IMR-90 (cell line): ENCODE measurements at regions not wholly inside any gene's neighbourhood (a gene's known extent, or its start where the extent isn't known, plus 50 kb on each side); places are given as distances from the start of the nearest gene placed in this dataset.

ENCODE experiments used
- ATAC-seq: fragments of 200-7000 bp; cut with Tn5 transposase; 2 replicates; pipeline ENCODE4 v1.9.1; 2020; ENCODE audit warnings: low read depth, mild to moderate bottlenecking, moderate library complexity
- BruUV-seq: library from RNA; stranded (reverse); fragments of 400-500 nt; replicated peaks from 2 replicates; lab custom pipeline; 2021; lab: Mats Ljungman, UMichigan
- CTCF ChIA-PET: fragments of 300-600 bp; formaldehyde crosslinking; extraction: SDS; loops from one replicate; lab custom pipeline; 2021; ENCODE audit warnings: antibody characterized with exemption; lab: Yijun Ruan, JAX
- POLR2A ChIA-PET: fragments of 300-600 bp; sonication (Branson Sonifier 250); formaldehyde crosslinking; loops from one replicate; lab custom pipeline; 2022; ENCODE audit warnings: antibody characterized with exemption; ENCODE audit not compliant: unreplicated experiment; lab: Charles Lee
- DNase-seq: peaks from one replicate; pipeline ENCODE4 v3.0.0; 2013
- H2AFZ ChIP-seq: replicated peaks from 2 replicates; pipeline ENCODE3; 2013; ENCODE audit warnings: low read length, mild to moderate bottlenecking; ENCODE audit not compliant: poor library complexity
- H2AK5ac ChIP-seq: 2 replicates; pipeline ENCODE4 v1.6.1; 2013; ENCODE audit warnings: low read depth, low read length, inconsistent platforms
- H2AK9ac ChIP-seq: replicated peaks from 2 replicates; pipeline ENCODE3; 2013; ENCODE audit warnings: mild to moderate bottlenecking, low read depth, low read length, moderate library complexity; ENCODE audit not compliant: poor library complexity
- H2BK120ac ChIP-seq: 2 replicates; pipeline ENCODE4 v1.6.1; 2013; ENCODE audit warnings: low read depth, low read length, inconsistent platforms
- H2BK15ac ChIP-seq: 3 replicates; pipeline ENCODE4 v1.6.1; 2013; ENCODE audit warnings: low read depth, low read length, inconsistent platforms
- H2BK20ac ChIP-seq: 2 replicates; pipeline ENCODE4 v1.6.1; 2013; ENCODE audit warnings: low read depth, mild to moderate bottlenecking, inconsistent platforms, low read length, moderate library complexity
- H2BK5ac ChIP-seq: 2 replicates; pipeline ENCODE4 v1.6.1; 2013; ENCODE audit warnings: mild to moderate bottlenecking, low read depth, low read length, inconsistent platforms; ENCODE audit not compliant: poor library complexity, severe bottlenecking
- H3K14ac ChIP-seq: replicated peaks from 2 replicates; pipeline ENCODE4 v1.6.1; 2013; ENCODE audit warnings: low read depth, low read length, inconsistent platforms
- H3K18ac ChIP-seq: 2 replicates; pipeline ENCODE4 v1.6.1; 2013; ENCODE audit warnings: low read depth, low read length, control low read depth
- H3K23ac ChIP-seq: 2 replicates; pipeline ENCODE4 v1.6.1; 2013; ENCODE audit warnings: low read depth, low read length, inconsistent platforms
- H3K27ac ChIP-seq: 2 replicates; pipeline ENCODE4 v1.5.1; 2013; ENCODE audit warnings: mild to moderate bottlenecking, control low read depth, low read length; ENCODE audit not compliant: insufficient read depth
- H3K27me3 ChIP-seq: 2 replicates; pipeline ENCODE4 v1.6.1; 2013; ENCODE audit warnings: low read length; ENCODE audit not compliant: control insufficient read depth, insufficient read depth
- H3K36me3 ChIP-seq: 2 replicates; pipeline ENCODE4 v1.6.1; 2013; ENCODE audit warnings: low read length, mixed read lengths; ENCODE audit not compliant: control insufficient read depth, insufficient read depth
- H3K4ac ChIP-seq: 2 replicates; pipeline ENCODE4 v1.6.1; 2013; ENCODE audit warnings: low read depth, low read length, inconsistent platforms
- H3K4me1 ChIP-seq: 2 replicates; pipeline ENCODE4 v1.6.1; 2013; ENCODE audit warnings: low read length, mixed read lengths; ENCODE audit not compliant: control insufficient read depth, insufficient read depth
- H3K4me2 ChIP-seq: 2 replicates; pipeline ENCODE4 v1.6.1; 2013; ENCODE audit warnings: low read depth, mild to moderate bottlenecking, control low read depth, low read length, moderate library complexity
- H3K4me3 ChIP-seq: 2 replicates; pipeline ENCODE4 v1.5.1; 2013; ENCODE audit warnings: low read depth, mild to moderate bottlenecking, control low read depth, low read length, moderate library complexity; ENCODE audit not compliant: insufficient read depth
- H3K56ac ChIP-seq: 2 replicates; pipeline ENCODE4 v1.6.1; 2013; ENCODE audit warnings: low read length, inconsistent platforms; ENCODE audit not compliant: insufficient read depth; ENCODE audit errors: extremely low read depth
- H3K79me1 ChIP-seq, 2 experiments: 2 replicates each; pipeline ENCODE4 v1.6.1; 2013; ENCODE audit warnings: low read length in 2 of 2, inconsistent platforms in 1 of 2, low read depth in 1 of 2
- H3K9ac ChIP-seq: 2 replicates; pipeline ENCODE4 v1.6.1; 2013; ENCODE audit warnings: low read depth, low read length, control low read depth
- H3K9me1 ChIP-seq: 2 replicates; pipeline ENCODE4 v1.6.1; 2013; ENCODE audit warnings: low read length, inconsistent platforms; ENCODE audit not compliant: insufficient read depth
- H3K9me3 ChIP-seq: 2 replicates; pipeline ENCODE4 v1.6.1; 2013; ENCODE audit warnings: low read length; ENCODE audit not compliant: control insufficient read depth, insufficient read depth
- H4K20me1 ChIP-seq: 2 replicates; pipeline ENCODE4 v1.6.1; 2013; ENCODE audit warnings: low read length, inconsistent platforms; ENCODE audit not compliant: insufficient read depth
- H4K5ac ChIP-seq: 2 replicates; pipeline ENCODE4 v1.6.1; 2013; ENCODE audit warnings: mild to moderate bottlenecking, low read depth, low read length, control low read depth
- H4K8ac ChIP-seq, 2 experiments: 2 replicates each; pipeline ENCODE4 v1.6.1; 2013; ENCODE audit warnings: low read depth in 2 of 2, low read length in 2 of 2, control low read depth in 1 of 2, inconsistent platforms in 1 of 2
- H4K91ac ChIP-seq: 2 replicates; pipeline ENCODE4 v1.6.1; 2013; ENCODE audit warnings: low read depth, low read length, inconsistent platforms; ENCODE audit not compliant: insufficient read depth
- CHD1 ChIP-seq: IDR thresholded peaks from 2 replicates; pipeline ENCODE4 v1.6.1; 2012; ENCODE audit warnings: low read depth, low read length, improper control_type of control experiment
- CTCF ChIP-seq: conservative IDR thresholded peaks from 2 replicates; pipeline ENCODE4 v1.5.1; 2012; ENCODE audit warnings: mild to moderate bottlenecking, low read depth, low read length, improper control_type of control experiment
- ELK1 ChIP-seq: fragments of 150-350 bp; IDR thresholded peaks from 2 replicates; pipeline ENCODE4 v1.6.1; 2016; ENCODE audit warnings: low read depth, mild to moderate bottlenecking, low read length, moderate library complexity, borderline replicate concordance
- MAFK ChIP-seq: IDR thresholded peaks from 2 replicates; pipeline ENCODE4 v1.6.1; 2012; ENCODE audit warnings: low read depth, low read length, improper control_type of control experiment
- MAZ ChIP-seq: IDR thresholded peaks from 2 replicates; pipeline ENCODE4 v1.6.1; 2012; ENCODE audit warnings: low read depth, mild to moderate bottlenecking, low read length, improper control_type of control experiment, moderate library complexity, borderline replicate concordance
- MXI1 ChIP-seq: IDR thresholded peaks from 2 replicates; pipeline ENCODE4 v1.6.1; 2012; ENCODE audit warnings: low read depth, mild to moderate bottlenecking, low read length, moderate library complexity, borderline replicate concordance
- NFE2L2 ChIP-seq: fragments of 150-350 bp; IDR thresholded peaks from 2 replicates; pipeline ENCODE4 v1.6.1; 2016; ENCODE audit warnings: low read depth, mild to moderate bottlenecking, low read length
- POLR2A ChIP-seq: IDR thresholded peaks from 2 replicates; pipeline ENCODE4 v1.6.1; 2012; ENCODE audit warnings: mild to moderate bottlenecking, low read depth, low read length
- RAD21 ChIP-seq: IDR thresholded peaks from 2 replicates; pipeline ENCODE4 v1.6.1; 2012; ENCODE audit warnings: low read length, improper control_type of control experiment
- RFX5 ChIP-seq: IDR thresholded peaks from 2 replicates; pipeline ENCODE4 v1.8.0; 2012; ENCODE audit warnings: low read depth, mild to moderate bottlenecking, low read length, moderate library complexity
- USF2 ChIP-seq: fragments of 150-350 bp; IDR thresholded peaks from 2 replicates; pipeline ENCODE4 v1.6.1; 2017; ENCODE audit warnings: mild to moderate bottlenecking, antibody characterized with exemption, low read length, low read depth
- WGBS, 2 experiments: methylation state at CpG; one replicate each; pipeline versions ENCODE4 v1.1.5 to v1.1.7; 2013; ENCODE audit warnings: missing lambda C conversion rate in 2 of 2; ENCODE audit not compliant: insufficient read length in 1 of 2; ENCODE audit errors: extremely low coverage in 2 of 2; 5-methylcytosine and 5-hydroxymethylcytosine counted together
- dilution Hi-C: fragments of 300-500 bp; cut with HindIII; formaldehyde crosslinking; loops from one replicate; pipeline ENCODE4 v1.14.3; 2018; ENCODE audit warnings: low sequenced_read_pairs; ENCODE audit not compliant: unreplicated experiment
- in situ Hi-C: fragments of 300-500 bp; cut with MboI; formaldehyde crosslinking; loops from 3 replicates; pipeline ENCODE4 v1.14.3; 2019; ENCODE audit warnings: low sequenced_read_pairs, inconsistent platforms, mixed read lengths
- intact Hi-C: fragments of 100-400 bp; cut with micrococcal nuclease; formaldehyde crosslinking; loops from 2 replicates; pipeline ENCODE4 v1.10.0; 2022

GRCh38 chr2:129408570-129408969, 570.9 kb upstream of the RAB6C start:
- H4K8ac ChIP-seq, result no peak overlapping the region
- H4K5ac ChIP-seq, result no peak overlapping the region
- H3K56ac ChIP-seq, result no peak overlapping the region
- dilution Hi-C loops, result no loop called here
- no peak overlapping the region for H3K4ac ChIP-seq
- intact Hi-C loops, result no loop called here
- H3K27ac ChIP-seq, result no peak overlapping the region
- H3K4me2 ChIP-seq, result no peak overlapping the region
- no peak overlapping the region for H2AK9ac ChIP-seq
- ChIA-PET POLR2A (no interaction called here), CTCF (no interaction called here)
- no peak for TF ChIP-seq MXI1
- no peak for TF ChIP-seq POLR2A
- TF ChIP-seq MAZ, result no peak
- no peak for TF ChIP-seq CHD1
- TF ChIP-seq ELK1, result no peak
- no peak for TF ChIP-seq MAFK
- no peak for TF ChIP-seq USF2
- no peak for TF ChIP-seq RFX5
- no peak for TF ChIP-seq CTCF
- TF ChIP-seq RAD21, result no peak
- no peak for TF ChIP-seq NFE2L2
- no peaks in the 10 kb centered on the region for H3K9me1 ChIP-seq
- H2BK120ac ChIP-seq, result no peak overlapping the region
- no TSS peak for BruUV-seq
- H2AFZ ChIP-seq, result no peak overlapping the region
- no peak overlapping the region for H2BK5ac ChIP-seq
- ATAC-seq, result no peak
- no peak overlapping the region for H4K91ac ChIP-seq
- no peak overlapping the region for H2AK5ac ChIP-seq
- no peaks in the 10 kb centered on the region for H3K27me3 ChIP-seq
- no peak overlapping the region for H3K18ac ChIP-seq
- H3K36me3 ChIP-seq, result no peaks in the 10 kb centered on the region
- no peak for DNase-seq
- H3K4me1 ChIP-seq, result no peaks in the 10 kb centered on the region
- in situ Hi-C loops, result no loop called here
- no peak overlapping the region for H2BK20ac ChIP-seq
- H3K14ac ChIP-seq, result no peak overlapping the region
- WGBS, 2 experiments, result no CpG with 5 or more reads among the region's 1 CpG
- no peaks in the 10 kb centered on the region for H3K79me1 ChIP-seq
- H3K9ac ChIP-seq, result no peak overlapping the region
- no peak overlapping the region for H3K23ac ChIP-seq
- H2BK15ac ChIP-seq, result no peak overlapping the region
- peaks cover 5% of the 10 kb centered on the region; the same call in 1 of the 2 replicates for H3K9me3 ChIP-seq
- H4K20me1 ChIP-seq, result no peaks in the 10 kb centered on the region
- H3K4me3 ChIP-seq, result no peak overlapping the region
